GM18867 (cell line): ENCODE measurements at regions not wholly inside any gene's neighbourhood (a gene's known extent, or its start where the extent isn't known, plus 50 kb on each side); places are given as distances from the start of the nearest gene placed in this dataset.
"Not testable (repeated sequence)": the region's sequence is repeated elsewhere in the genome, so short reads cannot be mapped to it uniquely, and the experiment has no call there.

Experiments
- ATAC-seq: cut with Tn5 transposase; IDR thresholded peaks from one replicate; pipeline ENCODE4 v1.9.1; 2021; ENCODE audit warnings: mild to moderate bottlenecking, moderate library complexity; ENCODE audit not compliant: unreplicated experiment

DNA sequence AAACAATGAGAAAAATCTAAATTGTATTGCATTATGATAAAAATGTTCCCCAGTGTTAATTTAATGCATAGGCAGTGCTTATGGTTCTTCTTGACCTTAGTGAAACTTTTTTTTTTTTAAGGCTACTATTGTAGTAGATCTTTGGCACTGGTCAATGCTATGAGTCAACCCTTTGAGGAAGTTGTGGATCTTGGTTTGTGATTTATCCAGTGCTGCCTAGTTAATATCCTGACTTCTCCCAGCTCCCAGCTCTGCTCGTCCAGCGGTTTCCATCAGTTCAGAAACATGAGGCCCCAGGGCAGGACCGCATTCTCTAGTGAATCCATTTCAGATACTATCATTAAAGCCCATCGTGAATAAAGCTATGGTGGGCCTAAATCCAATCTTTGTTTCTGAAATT, 364.5 kb upstream of the JARID2 start:
- no peak for ATAC-seq

- ATAC-seq: no peak
Observed at GRCh38 chr6:14882394-14883026, 363.4 kb upstream of the JARID2 start.

DNA sequence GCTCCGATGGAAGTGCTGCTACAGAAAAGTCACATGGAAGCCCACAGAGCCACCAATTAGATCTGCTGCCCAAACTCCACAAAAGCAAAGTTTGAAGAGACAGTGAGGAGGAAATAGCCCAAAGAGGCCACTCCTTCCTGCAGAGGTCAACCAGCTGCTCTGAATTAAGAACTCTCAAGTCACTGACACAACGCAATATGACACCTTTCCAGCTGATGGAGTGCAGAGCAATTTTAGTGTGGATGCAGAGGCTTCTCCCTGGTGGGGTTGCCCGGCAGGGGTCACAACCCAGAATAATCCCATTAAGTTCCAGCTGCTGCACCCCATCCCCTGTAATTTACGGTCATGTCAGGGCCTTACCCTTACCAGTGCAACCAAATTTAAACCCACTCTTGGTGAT, 361.9 kb upstream of the JARID2 start:
- ATAC-seq: no peak

DNA sequence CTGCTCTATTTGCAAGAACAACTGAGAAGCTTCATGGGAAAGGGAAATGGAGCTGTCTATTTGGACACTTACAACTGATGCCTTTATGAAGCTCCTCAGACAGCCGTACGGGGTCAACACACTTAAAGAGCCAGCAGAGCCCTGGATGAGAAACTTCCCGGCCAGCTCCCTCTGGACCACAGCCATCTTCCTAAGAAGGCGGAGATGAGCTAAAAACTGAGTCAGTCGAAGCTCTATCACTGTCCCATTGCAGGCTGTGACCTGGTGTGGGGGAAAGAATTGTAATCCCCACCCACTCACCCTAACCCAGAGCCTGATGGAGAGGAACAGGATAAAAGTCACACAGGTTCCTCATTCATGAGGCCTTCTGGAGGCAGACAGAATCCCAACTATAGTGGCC, 360.4 kb upstream of the JARID2 start:
- ATAC-seq: no peak

DNA sequence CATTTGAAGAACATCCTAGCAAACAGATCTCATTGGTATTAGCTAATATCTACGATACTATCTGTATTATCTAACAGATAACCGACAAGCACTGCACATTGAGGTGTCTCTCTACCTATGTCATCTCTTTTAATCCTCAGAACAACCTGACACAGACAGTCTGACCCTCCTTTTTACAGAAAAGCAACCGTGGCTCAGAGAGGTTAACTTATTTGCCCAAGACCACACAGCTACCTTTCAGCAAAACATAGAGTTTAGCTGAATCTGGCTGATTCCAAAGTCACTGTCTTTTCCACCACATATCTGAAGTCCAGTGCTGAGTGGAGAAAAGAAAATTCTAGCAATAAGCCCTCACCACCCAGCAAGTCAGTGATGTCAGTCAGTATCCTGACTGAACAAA, 358.7 kb upstream of the JARID2 start:
- no peak for ATAC-seq

DNA sequence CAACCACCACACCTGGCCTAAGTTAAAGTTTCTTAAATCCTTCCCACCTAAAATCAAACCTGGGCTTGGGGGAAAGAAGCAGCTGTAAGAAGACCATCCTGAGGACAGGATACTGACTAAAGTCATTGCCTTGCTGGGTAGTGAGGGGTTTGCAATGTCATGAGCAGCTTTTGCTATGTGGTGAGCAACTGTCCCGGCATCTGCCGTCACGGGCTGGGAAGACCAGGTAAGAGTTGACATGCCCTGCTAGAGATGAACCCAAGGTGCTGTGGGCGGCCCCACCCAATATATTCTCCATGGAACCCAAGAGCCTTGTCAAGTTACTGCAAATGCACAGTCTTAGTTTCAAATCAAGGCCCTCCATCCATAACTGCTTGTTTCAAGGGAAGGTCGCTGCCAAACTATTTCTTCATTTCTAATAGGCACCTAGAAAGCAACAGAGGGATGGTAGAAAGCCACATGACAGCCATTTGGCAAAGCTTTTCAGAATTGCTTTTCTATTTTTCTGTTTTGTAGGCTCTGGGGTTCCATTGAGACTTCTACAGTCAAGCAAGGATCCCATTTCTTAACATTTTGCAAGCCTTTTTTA, 357.8 kb upstream of the JARID2 start:
- ATAC-seq: no peak

DNA sequence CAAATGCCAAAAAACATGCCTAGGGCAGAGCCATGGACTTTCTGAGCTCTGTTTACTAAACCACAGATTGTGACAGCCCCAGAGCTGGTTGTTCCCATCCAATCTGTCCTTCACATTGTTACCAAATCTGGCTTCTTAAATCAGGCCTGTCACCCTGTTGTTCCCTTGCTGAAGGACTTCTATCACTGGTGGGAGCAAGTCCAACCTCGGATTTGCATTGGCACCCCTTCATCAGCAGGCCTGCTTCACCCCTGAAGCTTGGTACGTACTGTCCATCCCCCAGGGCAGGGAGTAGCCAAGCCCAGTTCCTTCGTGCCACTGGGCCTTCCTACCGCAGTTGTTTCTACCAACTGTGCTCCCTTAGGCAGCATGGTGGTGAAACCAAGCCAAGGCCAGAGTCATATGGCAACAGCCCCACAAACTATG, 357.3 kb upstream of the JARID2 start:
- ATAC-seq: no peak

DNA sequence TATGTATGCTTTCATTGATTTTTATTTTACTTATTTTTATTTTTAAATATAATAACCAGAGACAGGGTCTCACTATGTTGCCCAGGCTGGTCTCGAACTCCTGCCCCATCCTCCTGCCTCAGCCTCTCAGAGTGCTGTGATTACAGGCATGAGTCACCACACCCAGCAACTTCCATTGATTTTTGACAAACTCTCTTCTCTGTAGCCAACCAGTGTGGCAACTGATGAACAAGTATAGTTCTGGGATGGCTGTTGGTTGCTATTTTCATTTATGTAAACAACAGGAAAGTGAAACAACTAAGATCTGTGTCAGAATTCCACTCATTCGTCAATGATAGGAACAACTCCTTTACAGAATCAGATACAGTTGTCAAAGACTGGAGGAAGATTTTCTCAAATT, 356.7 kb upstream of the JARID2 start:
- no peak for ATAC-seq

DNA sequence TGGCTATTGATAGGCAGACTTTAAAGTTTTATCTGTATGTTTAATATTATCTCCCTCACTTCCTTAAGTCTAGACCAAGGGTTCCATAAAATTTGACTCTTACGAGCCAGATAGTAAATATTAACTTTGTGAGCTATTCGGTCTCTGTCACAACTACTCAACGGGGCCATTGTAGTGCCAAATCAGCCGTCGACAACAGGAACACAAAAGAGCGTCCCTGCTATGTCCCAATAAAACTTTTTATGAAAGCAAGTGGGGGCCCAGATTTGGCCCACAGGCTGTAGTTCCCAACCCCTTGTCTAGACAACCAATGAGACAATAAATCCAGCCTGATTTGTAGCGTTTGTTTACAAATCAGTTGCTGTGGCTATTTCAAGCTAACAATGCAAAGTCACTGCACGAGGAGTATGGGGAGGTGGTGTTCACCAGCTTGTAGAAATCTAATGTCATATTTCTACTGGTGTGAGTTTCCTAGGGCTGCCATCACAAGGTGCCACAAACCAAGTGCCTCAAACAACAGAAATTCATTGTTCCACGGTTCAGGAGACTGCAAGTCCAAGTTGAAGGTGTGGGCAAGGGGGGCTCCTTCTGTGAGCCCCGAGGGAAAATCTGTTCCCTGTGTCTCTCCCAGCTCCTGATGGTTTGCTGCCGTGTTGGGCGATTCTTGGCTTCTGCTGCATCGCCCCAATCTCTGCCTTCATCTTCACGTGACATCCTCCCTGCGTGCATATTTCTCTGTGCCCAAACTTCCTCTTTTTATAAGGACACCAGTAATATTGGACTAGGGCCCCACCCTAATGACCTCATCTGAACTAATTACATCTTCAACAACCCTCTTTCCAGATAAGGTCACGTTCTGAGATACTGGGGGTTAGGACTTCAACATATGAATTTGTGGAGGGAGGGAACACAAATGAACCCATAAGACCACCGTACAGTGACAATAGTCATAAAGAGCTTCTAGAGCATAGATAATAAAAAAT, 356.0 kb upstream of the JARID2 start:
- no peak for ATAC-seq

- not testable (repeated sequence) for ATAC-seq
Observed at GRCh38 chr6:14891820-14892375, 354.0 kb upstream of the JARID2 start.

DNA sequence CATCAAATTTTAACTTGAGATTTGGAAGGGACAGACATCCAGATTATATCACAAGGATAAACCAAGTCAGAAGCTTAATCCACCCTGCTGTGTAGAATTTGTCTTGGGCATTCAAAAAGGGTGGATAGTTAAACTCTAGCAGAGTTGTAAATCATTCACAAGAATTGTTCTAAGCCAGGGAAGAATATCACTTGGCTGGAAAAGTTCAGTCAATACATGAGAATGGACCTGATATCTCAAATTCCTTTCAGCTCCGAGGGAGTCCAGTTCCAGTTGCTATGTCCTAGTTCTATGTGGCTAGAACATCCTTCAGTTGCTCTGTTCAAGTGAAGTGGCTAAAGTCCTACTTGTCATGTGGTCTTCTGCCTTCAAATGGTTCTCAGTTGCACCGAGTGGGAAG, 351.8 kb upstream of the JARID2 start:
- no peak for ATAC-seq

- no peak for ATAC-seq
Observed at GRCh38 chr6:14896475-14896874, 349.4 kb upstream of the JARID2 start.

DNA sequence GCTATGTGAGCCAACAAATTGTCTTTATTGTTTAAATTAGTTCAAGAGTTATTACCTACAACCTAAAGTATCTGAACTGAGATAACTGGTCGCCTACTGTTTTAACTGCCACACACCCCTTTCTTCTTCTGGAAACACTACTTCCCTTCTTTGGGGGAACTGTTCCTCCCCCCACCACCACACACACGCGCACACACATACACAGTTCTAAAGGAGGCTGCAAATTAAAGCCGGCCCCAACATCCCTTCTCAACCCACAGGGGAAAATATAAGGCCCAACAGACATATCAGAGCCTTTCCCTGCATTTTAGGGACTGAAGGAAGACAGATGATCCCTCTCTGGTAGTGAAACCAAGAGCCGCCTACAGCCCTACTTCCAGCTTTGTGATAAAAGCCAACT, 348.0 kb upstream of the JARID2 start:
- no peak for ATAC-seq

GRCh38 chr6:14899441-14899840, 346.4 kb upstream of the JARID2 start:
- ATAC-seq: not testable (repeated sequence)

DNA sequence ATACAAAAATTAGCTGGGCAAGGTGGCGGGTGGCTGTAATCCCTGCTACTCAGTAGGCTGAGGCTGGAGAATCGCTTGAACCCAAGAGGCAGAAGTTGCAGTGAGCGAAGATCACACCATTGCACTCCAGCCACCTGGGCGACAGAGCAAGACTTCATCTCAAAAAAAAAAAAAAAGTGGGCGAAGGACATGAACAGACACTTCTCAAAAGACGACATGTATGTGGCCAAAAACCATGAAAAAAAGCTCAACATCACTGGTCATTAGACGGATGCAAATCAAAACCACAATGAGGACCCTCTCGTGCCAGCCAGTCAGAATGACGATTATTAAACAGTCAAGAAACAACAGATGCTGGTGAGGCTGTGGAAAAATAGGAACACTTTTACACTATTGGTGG, 344.9 kb upstream of the JARID2 start:
- no peak for ATAC-seq

DNA sequence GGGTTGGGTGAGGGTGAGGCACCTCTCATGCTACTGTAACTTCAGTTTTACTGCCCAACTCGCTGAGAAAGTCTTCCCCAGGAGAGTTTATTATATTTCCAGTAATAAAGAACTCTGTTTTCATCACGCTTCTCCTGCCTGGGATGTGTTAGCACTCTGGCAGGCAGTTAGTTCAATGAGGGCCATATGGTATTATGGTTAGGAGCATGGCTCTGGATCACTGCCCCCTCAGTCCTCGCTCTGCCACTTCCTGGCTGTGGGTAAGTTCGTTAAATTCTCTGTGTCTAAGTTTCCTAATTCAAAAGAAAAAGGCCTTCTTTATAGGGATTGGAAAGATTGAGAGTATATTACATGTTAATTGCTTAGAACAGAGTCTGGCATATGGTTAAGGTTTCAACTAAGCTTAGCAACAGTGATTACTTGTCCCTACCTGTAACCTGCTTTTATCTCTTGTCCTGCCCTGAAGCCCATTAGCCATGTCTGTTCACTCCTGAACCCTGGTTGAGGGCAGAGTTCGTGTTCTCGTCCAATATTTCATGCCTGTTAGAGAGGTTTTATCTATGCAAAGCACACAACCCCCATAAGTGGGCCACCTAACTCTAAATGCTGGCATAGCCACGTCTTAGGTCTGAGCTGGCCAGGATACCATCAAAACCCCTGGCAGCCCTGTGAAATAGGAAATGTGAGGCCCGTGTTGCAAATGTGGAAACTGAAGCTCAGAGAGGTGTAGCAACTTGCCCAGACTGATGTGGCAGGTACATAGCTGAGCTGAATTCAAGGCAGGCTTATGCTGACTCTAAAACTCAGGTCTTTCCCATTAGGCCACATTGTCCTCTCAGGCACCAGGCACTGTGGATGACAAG, 342.5 kb upstream of the JARID2 start:
- no peak for ATAC-seq

- ATAC-seq: no peak
Observed at GRCh38 chr6:14905201-14905600, 340.7 kb upstream of the JARID2 start.

DNA sequence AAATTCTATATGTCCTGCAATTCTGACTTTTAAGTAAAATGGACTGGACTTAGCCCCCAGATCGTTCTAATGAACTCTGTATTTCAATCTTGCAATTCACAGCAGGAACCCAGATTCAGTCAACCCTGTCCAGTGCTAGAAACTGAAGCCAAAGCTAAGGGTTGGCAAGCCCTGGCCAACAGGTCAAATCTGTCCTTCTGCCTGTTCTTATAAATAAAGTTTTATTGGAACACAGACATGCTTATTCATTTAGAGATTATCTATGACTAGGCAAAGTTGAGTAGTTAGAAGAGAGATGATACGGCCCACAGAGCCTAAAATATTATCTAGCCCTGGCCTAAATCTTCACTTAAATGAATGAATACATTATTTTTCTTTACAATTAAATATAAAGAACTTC, 339.2 kb upstream of the JARID2 start:
- no peak for ATAC-seq

DNA sequence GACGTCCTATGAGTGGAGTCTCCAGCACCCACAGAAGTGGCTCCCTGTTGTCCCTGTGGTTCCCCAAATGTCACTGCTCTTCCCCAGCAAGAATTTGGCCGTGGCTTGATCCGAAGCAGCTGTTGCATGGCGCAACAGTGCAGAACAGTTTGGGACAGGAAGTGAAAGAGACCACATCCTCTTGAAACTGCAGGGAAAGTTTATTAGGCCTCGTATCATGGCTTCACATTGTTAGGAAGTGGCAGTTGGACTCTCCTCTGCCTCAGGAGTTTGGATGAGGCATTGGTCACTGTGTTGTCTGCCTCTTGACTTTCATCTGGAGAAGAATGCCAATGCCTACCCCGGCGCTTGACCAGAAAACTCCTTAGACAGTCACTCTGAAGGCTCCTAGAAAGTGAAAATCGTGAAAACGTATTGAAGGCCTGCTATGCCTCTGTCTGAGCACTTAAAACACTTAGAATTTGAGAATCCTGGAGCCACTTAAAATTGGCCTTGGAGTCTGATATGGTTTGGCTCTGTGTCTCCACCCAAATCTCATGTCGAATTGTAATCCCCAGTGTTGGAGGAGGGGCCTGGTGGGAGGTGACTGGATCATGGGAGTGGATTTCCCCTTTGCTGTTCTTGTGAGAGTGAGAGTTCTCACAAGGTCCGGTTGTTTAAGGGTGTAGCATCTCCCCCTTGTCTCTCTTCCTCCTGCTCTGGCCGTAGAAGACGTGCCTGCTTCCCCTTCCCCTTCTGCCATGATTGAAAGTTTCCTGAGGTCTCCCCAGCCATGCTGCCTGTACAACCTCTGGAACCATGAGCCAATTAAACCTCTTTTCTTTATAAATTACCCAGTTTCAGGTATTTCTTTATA, 334.9 kb upstream of the JARID2 start:
- ATAC-seq: peak; percentile 80

DNA sequence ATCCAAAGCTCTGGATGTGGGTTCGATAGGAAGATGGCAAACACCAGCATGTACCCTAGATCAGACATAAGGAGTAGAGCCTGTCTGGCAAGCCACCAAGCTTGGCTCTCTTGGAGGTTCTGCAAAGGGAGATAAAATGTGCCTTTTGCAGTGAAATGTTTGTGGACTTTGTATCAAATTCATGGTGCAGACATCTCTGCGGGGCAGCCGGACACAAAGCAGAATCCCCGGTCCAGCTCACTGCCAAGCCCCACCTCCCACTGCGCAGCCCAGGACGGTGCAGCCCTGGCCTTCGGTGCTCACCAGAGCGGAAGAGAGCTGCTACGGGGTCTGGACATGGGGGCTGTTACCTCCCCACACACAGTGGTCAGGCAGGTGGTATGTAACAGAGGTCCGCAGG, 333.6 kb upstream of the JARID2 start:
- no peak for ATAC-seq
